ENCODE measurements at regions not wholly inside any gene's neighbourhood (a gene's known extent, or its start where the extent isn't known, plus 50 kb on each side); places are given as distances from the start of the nearest gene placed in this dataset.

GRCh38 chr3:61497463-61497862 is 63.9 kb upstream of the PTPRG start:
- H3K27me3 ChIP-seq (replicated peaks; ENCODE audit: control insufficient read depth, insufficient read depth, low read length): no peaks in the 10 kb centered on the region
- no peak overlapping the region for H3K4me3 ChIP-seq (replicated peaks; ENCODE audit: low read depth, low read length)
- no peaks in the 10 kb centered on the region for H3K36me3 ChIP-seq (ENCODE audit: control insufficient read depth, insufficient read depth, low read length)
- DNase-seq (ENCODE audit: extremely low read depth, insufficient read length): no peak
- no peak for TF ChIP-seq CTCF (IDR thresholded peaks at IDR 0.05; ENCODE audit: insufficient read depth, low read length, poor library complexity, severe bottlenecking)

GRCh38 chr3:61505197-61505596 is 56.2 kb upstream of the PTPRG start:
- H3K4me3 ChIP-seq (replicated peaks; ENCODE audit: low read depth, low read length): no peak overlapping the region
- no peak for DNase-seq (ENCODE audit: extremely low read depth, insufficient read length)
- no peaks in the 10 kb centered on the region for H3K36me3 ChIP-seq (ENCODE audit: control insufficient read depth, insufficient read depth, low read length)
- TF ChIP-seq CTCF (IDR thresholded peaks at IDR 0.05; ENCODE audit: insufficient read depth, low read length, poor library complexity, severe bottlenecking): no peak
- H3K27me3 ChIP-seq (replicated peaks; ENCODE audit: control insufficient read depth, insufficient read depth, low read length): no peaks in the 10 kb centered on the region

GRCh38 chr3:61507946-61508345 is 53.4 kb upstream of the PTPRG start:
- no peaks in the 10 kb centered on the region for H3K27me3 ChIP-seq (replicated peaks; ENCODE audit: control insufficient read depth, insufficient read depth, low read length)
- DNase-seq (ENCODE audit: extremely low read depth, insufficient read length): no peak
- H3K36me3 ChIP-seq (ENCODE audit: control insufficient read depth, insufficient read depth, low read length): no peaks in the 10 kb centered on the region
- TF ChIP-seq CTCF (IDR thresholded peaks at IDR 0.05; ENCODE audit: insufficient read depth, low read length, poor library complexity, severe bottlenecking): no peak
- no peak overlapping the region for H3K4me3 ChIP-seq (replicated peaks; ENCODE audit: low read depth, low read length)

Measured in GM06990 (cell line).